ENCODE measurements at regions not wholly inside any gene's neighbourhood (a gene's known extent, or its start where the extent isn't known, plus 50 kb on each side); places are given as distances from the start of the nearest gene placed in this dataset.

- Histone ChIP-seq H3K36me3 (ENCODE audit: low read depth, missing control alignments) (no peaks in the 10 kb centered on the region), H3K9me3 (no peaks in the 10 kb centered on the region), H3K4me1 (no peaks in the 10 kb centered on the region), H3K27me3 (no peaks in the 10 kb centered on the region), H3K27ac (no peak overlapping the region), H3K4me3 (no peak overlapping the region)
- intact Hi-C loops (cut with DNase I; ENCODE audit: low total_unique reads), result no loop called here
- TF ChIP-seq CTCF (IDR thresholded peaks at IDR 0.05) (no peak), POLR2A (IDR thresholded peaks at IDR 0.05) (no peak)
- WGBS, 2 donors, result 87 to 90% methylated on average over 3 of the region's 3 CpGs
- DNase-seq, result no peak
Observed at GRCh38 chr2:45255563-45255962, 246.3 kb upstream of the SIX2 start.

GRCh38 chr2:45254025-45254424, 244.8 kb upstream of the SIX2 start:
- Histone ChIP-seq H3K27me3 (no peaks in the 10 kb centered on the region), H3K9me3 (no peaks in the 10 kb centered on the region), H3K4me3 (no peak overlapping the region), H3K36me3 (ENCODE audit: low read depth, missing control alignments) (no peaks in the 10 kb centered on the region), H3K27ac (no peak overlapping the region), H3K4me1 (no peaks in the 10 kb centered on the region)
- 72 to 77% methylated on average over 9 of the region's 9 CpGs for WGBS, 2 donors
- TF ChIP-seq CTCF (IDR thresholded peaks at IDR 0.05) (no peak), POLR2A (IDR thresholded peaks at IDR 0.05) (no peak)
- intact Hi-C loops (cut with DNase I; ENCODE audit: low total_unique reads), result no loop called here
- no peak for DNase-seq

- 85 to 88% methylated on average over 3 of the region's 3 CpGs for WGBS, 2 donors
- DNase-seq, result no peak
- Histone ChIP-seq H3K27ac (no peak overlapping the region), H3K9me3 (no peaks in the 10 kb centered on the region), H3K4me1 (no peaks in the 10 kb centered on the region), H3K4me3 (no peak overlapping the region), H3K36me3 (ENCODE audit: low read depth, missing control alignments) (no peaks in the 10 kb centered on the region), H3K27me3 (no peaks in the 10 kb centered on the region)
- intact Hi-C loops (cut with DNase I; ENCODE audit: low total_unique reads), result no loop called here
- TF ChIP-seq CTCF (IDR thresholded peaks at IDR 0.05), result no peak
Observed at GRCh38 chr2:45253151-45253550, 243.9 kb upstream of the SIX2 start.

GRCh38 chr2:45250176-45250575, 240.9 kb upstream of the SIX2 start:
- intact Hi-C loops (cut with DNase I; ENCODE audit: low total_unique reads), result no loop called here
- Histone ChIP-seq H3K27me3 (no peaks in the 10 kb centered on the region), H3K4me1 (no peaks in the 10 kb centered on the region), H3K36me3 (ENCODE audit: low read depth, missing control alignments) (no peaks in the 10 kb centered on the region), H3K9me3 (no peaks in the 10 kb centered on the region), H3K4me3 (no peak overlapping the region), H3K27ac (no peak overlapping the region)
- TF ChIP-seq POLR2A (IDR thresholded peaks at IDR 0.05), result no peak
- TF ChIP-seq CTCF (IDR thresholded peaks at IDR 0.05), result no peak
- no peak for DNase-seq

- H3K36me3 ChIP-seq (ENCODE audit: low read depth, missing control alignments), result no peaks in the 10 kb centered on the region
- DNase-seq, result no peak
- intact Hi-C loops (cut with DNase I; ENCODE audit: low total_unique reads), result no loop called here
- no peaks in the 10 kb centered on the region for H3K9me3 ChIP-seq
- H3K4me1 ChIP-seq, result no peaks in the 10 kb centered on the region
- H3K27me3 ChIP-seq, result no peaks in the 10 kb centered on the region
- H3K4me3 ChIP-seq, result no peak overlapping the region
- 63 to 94% methylated on average over 4 of the region's 4 CpGs for WGBS, 2 donors
- no peak overlapping the region for H3K27ac ChIP-seq
- no peak for TF ChIP-seq POLR2A (IDR thresholded peaks at IDR 0.05)
- TF ChIP-seq CTCF (IDR thresholded peaks at IDR 0.05), result no peak
Observed at GRCh38 chr2:45248214-45248613, 239.0 kb upstream of the SIX2 start.

All from testis (tissue), 2 donors.